GM21526 (cell line): ENCODE measurements at regions not wholly inside any gene's neighbourhood (a gene's known extent, or its start where the extent isn't known, plus 50 kb on each side); places are given as distances from the start of the nearest gene placed in this dataset.

Source experiments
- ATAC-seq: cut with Tn5 transposase; IDR thresholded peaks from one replicate; pipeline ENCODE4 v1.9.1; 2021; ENCODE audit warnings: moderate library complexity; ENCODE audit not compliant: unreplicated experiment, low FRiP score

- ATAC-seq: no peak
Observed at GRCh38 chr5:2610986-2611385, 140.5 kb downstream of the IRX2 start.

- ATAC-seq: no peak
Observed at GRCh38 chr5:2608391-2608790, 143.1 kb downstream of the IRX2 start.

GRCh38 chr5:2607598-2607997, 143.9 kb downstream of the IRX2 start:
- ATAC-seq: no peak

- no peak for ATAC-seq
Observed at GRCh38 chr5:2603272-2603575, 148.3 kb downstream of the IRX2 start.

- no peak for ATAC-seq
Observed at GRCh38 chr5:2602451-2603271, 148.8 kb downstream of the IRX2 start.

- no peak for ATAC-seq
Observed at GRCh38 chr5:2598503-2598902, 153.0 kb downstream of the IRX2 start.

- no peak for ATAC-seq
Observed at GRCh38 chr5:2594701-2595100, 156.8 kb downstream of the IRX2 start.

- no peak for ATAC-seq
Observed at GRCh38 chr5:2592766-2593165, 158.7 kb downstream of the IRX2 start.

GRCh38 chr5:2591777-2592453, 159.6 kb downstream of the IRX2 start:
- no peak for ATAC-seq

GRCh38 chr5:2588850-2589501, 162.5 kb downstream of the IRX2 start:
- no peak for ATAC-seq

GRCh38 chr5:2587189-2588031, 164.1 kb downstream of the IRX2 start:
- ATAC-seq: no peak

- ATAC-seq: no peak
Observed at GRCh38 chr5:2586016-2586715, 165.3 kb downstream of the IRX2 start.

GRCh38 chr5:2584579-2585269, 166.8 kb downstream of the IRX2 start:
- ATAC-seq: no peak

GRCh38 chr5:2582507-2582906, 169.0 kb downstream of the IRX2 start:
- no peak for ATAC-seq

GRCh38 chr5:2582106-2582505, 169.4 kb downstream of the IRX2 start:
- no peak for ATAC-seq

GRCh38 chr5:2581418-2581817, 170.1 kb downstream of the IRX2 start:
- ATAC-seq: no peak

- no peak for ATAC-seq
Observed at GRCh38 chr5:2579126-2579525, 172.4 kb downstream of the IRX2 start.

- no peak for ATAC-seq
Observed at GRCh38 chr5:2577312-2578036, 174.0 kb downstream of the IRX2 start.

- ATAC-seq: no peak
Observed at GRCh38 chr5:2576823-2577222, 174.7 kb downstream of the IRX2 start.
